Liver (tissue), 8 donors: ENCODE measurements at regions not wholly inside any gene's neighbourhood (a gene's known extent, or its start where the extent isn't known, plus 50 kb on each side); places are given as distances from the start of the nearest gene placed in this dataset.

Source experiments
- DNase-seq: peaks from one replicate; pipeline ENCODE4 v3.0.0-alpha.2; 2017; ENCODE audit warnings: low spot score
- H3K27ac ChIP-seq, 2 donors: one replicate each; pipeline ENCODE4 v1.7.0; 2013; ENCODE audit warnings: inconsistent platforms in 2 of 2, low read length in 2 of 2, control low read depth in 1 of 2, low read depth in 1 of 2, mild to moderate bottlenecking in 1 of 2
- H3K27me3 ChIP-seq, 4 donors: one replicate each; pipeline versions ENCODE4 v1.6.1 to v1.7.0; 2013; ENCODE audit warnings: low read length in 3 of 4, inconsistent platforms in 1 of 4, mild to moderate bottlenecking in 1 of 4, moderate library complexity in 1 of 4; ENCODE audit not compliant: control insufficient read depth in 4 of 4, insufficient read depth in 4 of 4
- H3K36me3 ChIP-seq, 4 donors: one replicate each; pipeline versions ENCODE4 v1.6.1 to v1.7.0; 2013; ENCODE audit warnings: low read length in 3 of 4, mild to moderate bottlenecking in 3 of 4, low read depth in 1 of 4, moderate library complexity in 1 of 4; ENCODE audit not compliant: control insufficient read depth in 4 of 4, insufficient read depth in 3 of 4
- H3K4me1 ChIP-seq, 4 donors: one replicate each; pipeline versions ENCODE4 v1.6.1 to v1.7.0; 2013; ENCODE audit warnings: low read length in 3 of 4, mild to moderate bottlenecking in 3 of 4, moderate library complexity in 1 of 4; ENCODE audit not compliant: control insufficient read depth in 4 of 4, insufficient read depth in 4 of 4
- H3K4me3 ChIP-seq, 3 donors: one replicate each; pipeline versions ENCODE4 v1.6.1 to v1.7.0; 2013; ENCODE audit warnings: low read length in 3 of 3, control low read depth in 1 of 3, low read depth in 1 of 3, mild to moderate bottlenecking in 1 of 3
- H3K9ac ChIP-seq, 2 donors: one replicate each; pipeline ENCODE4 v1.7.0; 2013; ENCODE audit warnings: low read length in 2 of 2, mild to moderate bottlenecking in 2 of 2, moderate library complexity in 2 of 2, control low read depth in 1 of 2, low read depth in 1 of 2
- H3K9me3 ChIP-seq, 4 donors: one replicate each; pipeline versions ENCODE4 v1.6.1 to v1.7.0; 2013; ENCODE audit warnings: low read length in 3 of 4; ENCODE audit not compliant: control insufficient read depth in 4 of 4
- EGR1 ChIP-seq, 2 donors: IDR thresholded peaks; 2 replicates each; pipeline ENCODE4 v1.6.1; 2016 to 2018; ENCODE audit warnings: antibody characterized with exemption in 2 of 2, low read depth in 2 of 2
- FOXA1 ChIP-seq: IDR thresholded peaks from 2 replicates; pipeline ENCODE4 v1.6.1; 2016; ENCODE audit warnings: antibody characterized with exemption
- GABPA ChIP-seq, 2 donors: IDR thresholded peaks in 1 of 2; conservative IDR thresholded peaks in 1 of 2; 2 replicates each; pipeline ENCODE4 v1.6.1; 2016; ENCODE audit warnings: antibody characterized with exemption in 2 of 2, mild to moderate bottlenecking in 1 of 2, moderate library complexity in 1 of 2
- HNF4A ChIP-seq, 2 donors: conservative IDR thresholded peaks; 2 replicates each; pipeline ENCODE4 v1.6.1; 2016; ENCODE audit warnings: antibody characterized with exemption in 2 of 2, mild to moderate bottlenecking in 2 of 2
- JUND ChIP-seq, 2 donors: IDR thresholded peaks; 2 replicates each; pipeline ENCODE4 v1.6.1; 2016; ENCODE audit warnings: antibody characterized with exemption in 2 of 2
- RAD21 ChIP-seq, 2 donors: IDR thresholded peaks; 2 replicates each; pipeline ENCODE4 v1.6.1; 2016; ENCODE audit warnings: antibody characterized with exemption in 2 of 2, mild to moderate bottlenecking in 2 of 2
- RXRA ChIP-seq, 2 donors: IDR thresholded peaks; 2 replicates each; pipeline ENCODE4 v1.6.1; 2017 to 2018; ENCODE audit warnings: antibody characterized with exemption in 2 of 2, mild to moderate bottlenecking in 1 of 2
- SP1 ChIP-seq: IDR thresholded peaks from 2 replicates; pipeline ENCODE4 v1.6.1; 2018; ENCODE audit warnings: antibody characterized with exemption, mild to moderate bottlenecking
- TAF1 ChIP-seq: conservative IDR thresholded peaks from 2 replicates; pipeline ENCODE4 v1.6.1; 2016; ENCODE audit warnings: antibody characterized with exemption, mild to moderate bottlenecking
- WGBS: extraction: QIAGEN DNeasy Blood & Tissue Kit; methylation state at CpG from one replicate; pipeline ENCODE4 v1.1.7; 2013; 5-methylcytosine and 5-hydroxymethylcytosine counted together
- TF ChIP-seq, protein P1 (sequence below): IDR thresholded peaks from 2 replicates; pipeline ENCODE4 v1.6.1; 2016; ENCODE audit warnings: antibody characterized with exemption
- TF ChIP-seq, protein P2 (sequence below): IDR thresholded peaks from 2 replicates; pipeline ENCODE4 v1.6.1; 2016; ENCODE audit warnings: antibody characterized with exemption, mild to moderate bottlenecking
- TF ChIP-seq, protein P3 (sequence below): fragments of 150-350 bp; IDR thresholded peaks from 2 replicates; pipeline ENCODE4 v1.5.1; 2017; ENCODE audit warnings: improper control_type of control experiment, low read depth, low read length; ENCODE audit not compliant: missing input control
- donor health status: healthy.
- donor health status: healthy.
- donor health status: healthy.
- donor health status: healthy.
- donor health status: healthy.

DNA sequence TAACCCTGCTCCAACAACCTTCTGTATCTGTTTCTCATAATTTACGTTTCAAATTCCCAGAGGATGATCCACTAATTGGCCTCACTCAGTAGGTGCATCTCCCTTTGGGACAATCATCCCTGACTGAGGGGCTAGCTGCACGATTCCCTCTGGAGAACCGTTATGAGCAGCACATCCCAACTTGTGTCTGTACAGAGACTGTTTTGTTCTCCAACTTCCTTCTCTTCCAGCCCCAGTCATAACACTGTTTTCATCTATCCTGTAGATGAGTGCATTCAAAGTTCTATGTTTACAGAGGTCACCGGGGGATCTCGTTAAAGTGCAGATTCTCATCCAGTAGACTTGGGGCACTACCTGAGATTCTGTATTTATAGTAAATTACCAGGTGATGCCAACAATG, 187.2 kb downstream of the REEP3 start:
- Histone ChIP-seq H3K36me3 (no peaks in the 10 kb centered on the region), H3K4me3 (no peak overlapping the region), H3K9me3 (no peaks in the 10 kb centered on the region), H3K9ac (no peak overlapping the region), H3K27me3 (no peaks in the 10 kb centered on the region), H3K4me1 (peaks cover 11 to 38% (median 33%) of the 10 kb centered on the region in 4 donors), H3K27ac (no peak overlapping the region)
- WGBS = 86% methylated on average over 5 of the region's 5 CpGs
- no peak for DNase-seq
- TF ChIP-seq SP1 = no peak
- no peak for TF ChIP-seq RAD21 (IDR thresholded peaks at IDR 0.05)
- no peak for TF ChIP-seq HNF4A (conservative IDR thresholded peaks at IDR 0.05)
- TF ChIP-seq GABPA (IDR thresholded peaks at IDR 0.05 in 1 of 2, conservative IDR thresholded peaks at IDR 0.05 in 1 of 2) = no peak

DNA sequence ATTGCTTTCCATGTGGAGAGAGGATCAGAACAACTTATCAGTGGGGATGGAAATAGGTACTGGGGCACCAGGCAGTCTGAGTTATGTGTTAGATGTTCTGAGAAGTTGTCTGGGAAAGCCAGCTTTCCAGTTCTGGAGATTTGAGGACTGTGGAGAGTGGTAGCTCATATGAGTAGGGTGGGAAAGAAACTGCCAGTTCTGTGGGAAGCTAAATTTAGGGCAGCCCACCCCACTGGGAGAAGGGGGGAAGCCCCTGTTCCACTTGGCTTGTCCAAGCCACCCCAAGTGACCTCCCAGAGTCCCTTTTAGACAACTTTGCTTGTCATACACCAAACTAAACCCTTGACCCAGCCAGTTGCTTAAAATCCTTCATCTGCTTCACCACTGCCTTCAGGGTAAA, 189.5 kb downstream of the REEP3 start:
- peaks cover 11 to 37% (median 33%) of the 10 kb centered on the region in 4 donors for H3K4me1 ChIP-seq
- no peak for TF ChIP-seq EGR1 (IDR thresholded peaks at IDR 0.05; ENCODE audit: low read depth in 2 of 2)
- TF ChIP-seq, protein P1, sequence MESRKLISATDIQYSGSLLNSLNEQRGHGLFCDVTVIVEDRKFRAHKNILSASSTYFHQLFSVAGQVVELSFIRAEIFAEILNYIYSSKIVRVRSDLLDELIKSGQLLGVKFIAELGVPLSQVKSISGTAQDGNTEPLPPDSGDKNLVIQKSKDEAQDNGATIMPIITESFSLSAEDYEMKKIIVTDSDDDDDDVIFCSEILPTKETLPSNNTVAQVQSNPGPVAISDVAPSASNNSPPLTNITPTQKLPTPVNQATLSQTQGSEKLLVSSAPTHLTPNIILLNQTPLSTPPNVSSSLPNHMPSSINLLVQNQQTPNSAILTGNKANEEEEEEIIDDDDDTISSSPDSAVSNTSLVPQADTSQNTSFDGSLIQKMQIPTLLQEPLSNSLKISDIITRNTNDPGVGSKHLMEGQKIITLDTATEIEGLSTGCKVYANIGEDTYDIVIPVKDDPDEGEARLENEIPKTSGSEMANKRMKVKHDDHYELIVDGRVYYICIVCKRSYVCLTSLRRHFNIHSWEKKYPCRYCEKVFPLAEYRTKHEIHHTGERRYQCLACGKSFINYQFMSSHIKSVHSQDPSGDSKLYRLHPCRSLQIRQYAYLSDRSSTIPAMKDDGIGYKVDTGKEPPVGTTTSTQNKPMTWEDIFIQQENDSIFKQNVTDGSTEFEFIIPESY = no peak
- no peak for TF ChIP-seq JUND (IDR thresholded peaks at IDR 0.05)
- TF ChIP-seq RXRA (IDR thresholded peaks at IDR 0.05) = no peak
- no peak for TF ChIP-seq FOXA1
- TF ChIP-seq, protein P2, sequence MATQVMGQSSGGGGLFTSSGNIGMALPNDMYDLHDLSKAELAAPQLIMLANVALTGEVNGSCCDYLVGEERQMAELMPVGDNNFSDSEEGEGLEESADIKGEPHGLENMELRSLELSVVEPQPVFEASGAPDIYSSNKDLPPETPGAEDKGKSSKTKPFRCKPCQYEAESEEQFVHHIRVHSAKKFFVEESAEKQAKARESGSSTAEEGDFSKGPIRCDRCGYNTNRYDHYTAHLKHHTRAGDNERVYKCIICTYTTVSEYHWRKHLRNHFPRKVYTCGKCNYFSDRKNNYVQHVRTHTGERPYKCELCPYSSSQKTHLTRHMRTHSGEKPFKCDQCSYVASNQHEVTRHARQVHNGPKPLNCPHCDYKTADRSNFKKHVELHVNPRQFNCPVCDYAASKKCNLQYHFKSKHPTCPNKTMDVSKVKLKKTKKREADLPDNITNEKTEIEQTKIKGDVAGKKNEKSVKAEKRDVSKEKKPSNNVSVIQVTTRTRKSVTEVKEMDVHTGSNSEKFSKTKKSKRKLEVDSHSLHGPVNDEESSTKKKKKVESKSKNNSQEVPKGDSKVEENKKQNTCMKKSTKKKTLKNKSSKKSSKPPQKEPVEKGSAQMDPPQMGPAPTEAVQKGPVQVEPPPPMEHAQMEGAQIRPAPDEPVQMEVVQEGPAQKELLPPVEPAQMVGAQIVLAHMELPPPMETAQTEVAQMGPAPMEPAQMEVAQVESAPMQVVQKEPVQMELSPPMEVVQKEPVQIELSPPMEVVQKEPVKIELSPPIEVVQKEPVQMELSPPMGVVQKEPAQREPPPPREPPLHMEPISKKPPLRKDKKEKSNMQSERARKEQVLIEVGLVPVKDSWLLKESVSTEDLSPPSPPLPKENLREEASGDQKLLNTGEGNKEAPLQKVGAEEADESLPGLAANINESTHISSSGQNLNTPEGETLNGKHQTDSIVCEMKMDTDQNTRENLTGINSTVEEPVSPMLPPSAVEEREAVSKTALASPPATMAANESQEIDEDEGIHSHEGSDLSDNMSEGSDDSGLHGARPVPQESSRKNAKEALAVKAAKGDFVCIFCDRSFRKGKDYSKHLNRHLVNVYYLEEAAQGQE = no peak
- TF ChIP-seq, protein P3, sequence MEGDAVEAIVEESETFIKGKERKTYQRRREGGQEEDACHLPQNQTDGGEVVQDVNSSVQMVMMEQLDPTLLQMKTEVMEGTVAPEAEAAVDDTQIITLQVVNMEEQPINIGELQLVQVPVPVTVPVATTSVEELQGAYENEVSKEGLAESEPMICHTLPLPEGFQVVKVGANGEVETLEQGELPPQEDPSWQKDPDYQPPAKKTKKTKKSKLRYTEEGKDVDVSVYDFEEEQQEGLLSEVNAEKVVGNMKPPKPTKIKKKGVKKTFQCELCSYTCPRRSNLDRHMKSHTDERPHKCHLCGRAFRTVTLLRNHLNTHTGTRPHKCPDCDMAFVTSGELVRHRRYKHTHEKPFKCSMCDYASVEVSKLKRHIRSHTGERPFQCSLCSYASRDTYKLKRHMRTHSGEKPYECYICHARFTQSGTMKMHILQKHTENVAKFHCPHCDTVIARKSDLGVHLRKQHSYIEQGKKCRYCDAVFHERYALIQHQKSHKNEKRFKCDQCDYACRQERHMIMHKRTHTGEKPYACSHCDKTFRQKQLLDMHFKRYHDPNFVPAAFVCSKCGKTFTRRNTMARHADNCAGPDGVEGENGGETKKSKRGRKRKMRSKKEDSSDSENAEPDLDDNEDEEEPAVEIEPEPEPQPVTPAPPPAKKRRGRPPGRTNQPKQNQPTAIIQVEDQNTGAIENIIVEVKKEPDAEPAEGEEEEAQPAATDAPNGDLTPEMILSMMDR = no peak
- TF ChIP-seq SP1 = no peak
- TF ChIP-seq RAD21 (IDR thresholded peaks at IDR 0.05) = no peak
- TF ChIP-seq TAF1 = no peak
- TF ChIP-seq HNF4A (conservative IDR thresholded peaks at IDR 0.05) = no peak
- peak overlapping the region; percentile 23 to 86 for H3K27ac ChIP-seq
- no peaks in the 10 kb centered on the region for H3K9me3 ChIP-seq
- no peak overlapping the region for H3K9ac ChIP-seq
- H3K36me3 ChIP-seq = no peaks in the 10 kb centered on the region
- H3K4me3 ChIP-seq = no peak overlapping the region
- H3K27me3 ChIP-seq = no peaks in the 10 kb centered on the region
- no peak for DNase-seq
